Neural cell (in vitro differentiated cells): ENCODE measurements at regions not wholly inside any gene's neighbourhood (a gene's known extent, or its start where the extent isn't known, plus 50 kb on each side); places are given as distances from the start of the nearest gene placed in this dataset.
A peak's percentile ranks its signal among the peaks of the same experiment; 100 is the strongest.

Source experiments
- EP300 ChIP-seq: fragments of 450-650 bp; conservative IDR thresholded peaks from 2 replicates; pipeline ENCODE4 v1.6.1; 2014; ENCODE audit warnings: antibody characterized with exemption, mild to moderate bottlenecking, moderate library complexity; ENCODE audit not compliant: poor library complexity, severe bottlenecking
- EZH2 ChIP-seq: fragments of 200-600, 300-800 bp; shearing (Covaris generic), sonication (generic); IDR thresholded peaks from 2 replicates; pipeline ENCODE4 v1.6.1; 2014; ENCODE audit warnings: antibody characterized with exemption, low read length, borderline replicate concordance, mild to moderate bottlenecking; ENCODE audit not compliant: insufficient read depth, poor library complexity, severe bottlenecking
- POLR2AphosphoS5 ChIP-seq: IDR thresholded peaks from 2 replicates; pipeline ENCODE4 v1.6.1; 2012
- RAD21 ChIP-seq: fragments of 450-650 bp; conservative IDR thresholded peaks from 2 replicates; pipeline ENCODE4 v1.6.1; 2014; ENCODE audit warnings: antibody characterized with exemption, mild to moderate bottlenecking, moderate library complexity
- SMC3 ChIP-seq: fragments of 450-650 bp; conservative IDR thresholded peaks from 2 replicates; pipeline ENCODE4 v1.6.1; 2014; ENCODE audit warnings: antibody characterized with exemption, mild to moderate bottlenecking, moderate library complexity; ENCODE audit not compliant: poor library complexity
- TF ChIP-seq, protein P1 (sequence below): fragments of 450-650 bp; IDR thresholded peaks from 2 replicates; pipeline ENCODE4 v1.5.1; 2014; ENCODE audit warnings: antibody characterized with exemption, mild to moderate bottlenecking, moderate library complexity; ENCODE audit not compliant: poor library complexity, severe bottlenecking
- TF ChIP-seq, protein P2 (sequence below): IDR thresholded peaks from 2 replicates; pipeline ENCODE4 v1.6.1; 2012; ENCODE audit warnings: borderline replicate concordance

DNA sequence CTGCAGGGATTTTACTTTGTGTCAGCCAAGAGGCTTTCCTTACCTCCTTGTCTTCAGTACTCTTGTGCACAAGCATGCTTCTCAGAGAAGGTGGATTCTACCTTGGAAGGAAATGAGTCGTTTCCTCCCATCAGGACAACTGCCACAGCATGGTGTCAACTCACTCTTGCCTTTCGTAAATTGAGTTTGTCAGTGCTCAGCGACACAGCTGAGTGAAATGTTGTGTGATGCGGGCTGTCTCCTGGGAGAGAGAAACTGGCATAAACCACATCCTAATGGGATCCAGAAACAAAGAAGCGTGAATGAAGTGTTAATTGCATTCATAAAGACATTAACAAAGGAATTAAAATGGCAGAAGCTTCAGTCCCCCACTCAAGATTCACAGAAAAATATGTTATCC lies 51.5 kb upstream of the SLC22A15 start:
- TF ChIP-seq, protein P1, sequence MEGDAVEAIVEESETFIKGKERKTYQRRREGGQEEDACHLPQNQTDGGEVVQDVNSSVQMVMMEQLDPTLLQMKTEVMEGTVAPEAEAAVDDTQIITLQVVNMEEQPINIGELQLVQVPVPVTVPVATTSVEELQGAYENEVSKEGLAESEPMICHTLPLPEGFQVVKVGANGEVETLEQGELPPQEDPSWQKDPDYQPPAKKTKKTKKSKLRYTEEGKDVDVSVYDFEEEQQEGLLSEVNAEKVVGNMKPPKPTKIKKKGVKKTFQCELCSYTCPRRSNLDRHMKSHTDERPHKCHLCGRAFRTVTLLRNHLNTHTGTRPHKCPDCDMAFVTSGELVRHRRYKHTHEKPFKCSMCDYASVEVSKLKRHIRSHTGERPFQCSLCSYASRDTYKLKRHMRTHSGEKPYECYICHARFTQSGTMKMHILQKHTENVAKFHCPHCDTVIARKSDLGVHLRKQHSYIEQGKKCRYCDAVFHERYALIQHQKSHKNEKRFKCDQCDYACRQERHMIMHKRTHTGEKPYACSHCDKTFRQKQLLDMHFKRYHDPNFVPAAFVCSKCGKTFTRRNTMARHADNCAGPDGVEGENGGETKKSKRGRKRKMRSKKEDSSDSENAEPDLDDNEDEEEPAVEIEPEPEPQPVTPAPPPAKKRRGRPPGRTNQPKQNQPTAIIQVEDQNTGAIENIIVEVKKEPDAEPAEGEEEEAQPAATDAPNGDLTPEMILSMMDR: no peak
- TF ChIP-seq EZH2 (no peak), POLR2AphosphoS5 (peak; percentile 93), EP300 (peak; percentile 81), SMC3 (no peak), RAD21 (no peak)
- TF ChIP-seq, protein P2, sequence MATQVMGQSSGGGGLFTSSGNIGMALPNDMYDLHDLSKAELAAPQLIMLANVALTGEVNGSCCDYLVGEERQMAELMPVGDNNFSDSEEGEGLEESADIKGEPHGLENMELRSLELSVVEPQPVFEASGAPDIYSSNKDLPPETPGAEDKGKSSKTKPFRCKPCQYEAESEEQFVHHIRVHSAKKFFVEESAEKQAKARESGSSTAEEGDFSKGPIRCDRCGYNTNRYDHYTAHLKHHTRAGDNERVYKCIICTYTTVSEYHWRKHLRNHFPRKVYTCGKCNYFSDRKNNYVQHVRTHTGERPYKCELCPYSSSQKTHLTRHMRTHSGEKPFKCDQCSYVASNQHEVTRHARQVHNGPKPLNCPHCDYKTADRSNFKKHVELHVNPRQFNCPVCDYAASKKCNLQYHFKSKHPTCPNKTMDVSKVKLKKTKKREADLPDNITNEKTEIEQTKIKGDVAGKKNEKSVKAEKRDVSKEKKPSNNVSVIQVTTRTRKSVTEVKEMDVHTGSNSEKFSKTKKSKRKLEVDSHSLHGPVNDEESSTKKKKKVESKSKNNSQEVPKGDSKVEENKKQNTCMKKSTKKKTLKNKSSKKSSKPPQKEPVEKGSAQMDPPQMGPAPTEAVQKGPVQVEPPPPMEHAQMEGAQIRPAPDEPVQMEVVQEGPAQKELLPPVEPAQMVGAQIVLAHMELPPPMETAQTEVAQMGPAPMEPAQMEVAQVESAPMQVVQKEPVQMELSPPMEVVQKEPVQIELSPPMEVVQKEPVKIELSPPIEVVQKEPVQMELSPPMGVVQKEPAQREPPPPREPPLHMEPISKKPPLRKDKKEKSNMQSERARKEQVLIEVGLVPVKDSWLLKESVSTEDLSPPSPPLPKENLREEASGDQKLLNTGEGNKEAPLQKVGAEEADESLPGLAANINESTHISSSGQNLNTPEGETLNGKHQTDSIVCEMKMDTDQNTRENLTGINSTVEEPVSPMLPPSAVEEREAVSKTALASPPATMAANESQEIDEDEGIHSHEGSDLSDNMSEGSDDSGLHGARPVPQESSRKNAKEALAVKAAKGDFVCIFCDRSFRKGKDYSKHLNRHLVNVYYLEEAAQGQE: peak; percentile 49
